Colonic mucosa (tissue), 4 donors: ENCODE measurements at regions not wholly inside any gene's neighbourhood (a gene's known extent, or its start where the extent isn't known, plus 50 kb on each side); places are given as distances from the start of the nearest gene placed in this dataset.
"Not testable (repeated sequence)": the region's sequence is repeated elsewhere in the genome, so short reads cannot be mapped to it uniquely, and the experiment has no call there.

Source experiments
- DNase-seq: peaks from one replicate; pipeline ENCODE4 v3.0.0-alpha.2; 2020
- H3K27ac ChIP-seq: fragments of 200-600 bp; one replicate; pipeline ENCODE4 v1.8.0; 2021
- H3K27me3 ChIP-seq: fragments of 200-600 bp; one replicate; pipeline ENCODE4 v1.8.0; 2021
- H3K36me3 ChIP-seq: fragments of 200-600 bp; one replicate; pipeline ENCODE4 v1.8.0; 2021
- H3K4me1 ChIP-seq: fragments of 200-600 bp; one replicate; pipeline ENCODE4 v1.8.0; 2021; ENCODE audit warnings: mild to moderate bottlenecking
- H3K4me3 ChIP-seq: fragments of 200-600 bp; one replicate; pipeline ENCODE4 v1.8.0; 2021
- H3K9ac ChIP-seq, 2 donors: one replicate each; pipeline ENCODE4 v1.7.0; 2013; ENCODE audit warnings: control low read depth in 2 of 2, low read depth in 2 of 2, low read length in 2 of 2
- H3K9me3 ChIP-seq: fragments of 200-600 bp; one replicate; pipeline ENCODE4 v1.8.0; 2021
- intact Hi-C: fragments of 100-400 bp; cut with DNase I; formaldehyde crosslinking; loops from one replicate; pipeline ENCODE4 v1.14.1; 2022
- TF ChIP-seq, protein P1 (sequence below): fragments of 200-600 bp; IDR thresholded peaks from one replicate; pipeline ENCODE4 v1.8.0; 2022; ENCODE audit warnings: antibody characterized with exemption, mild to moderate bottlenecking
- donor health status: healthy.
- donor health status: DM: no; HTN: no; CAD: no.
- donor health status: DM: no; HTN: no; CAD: no.

DNA sequence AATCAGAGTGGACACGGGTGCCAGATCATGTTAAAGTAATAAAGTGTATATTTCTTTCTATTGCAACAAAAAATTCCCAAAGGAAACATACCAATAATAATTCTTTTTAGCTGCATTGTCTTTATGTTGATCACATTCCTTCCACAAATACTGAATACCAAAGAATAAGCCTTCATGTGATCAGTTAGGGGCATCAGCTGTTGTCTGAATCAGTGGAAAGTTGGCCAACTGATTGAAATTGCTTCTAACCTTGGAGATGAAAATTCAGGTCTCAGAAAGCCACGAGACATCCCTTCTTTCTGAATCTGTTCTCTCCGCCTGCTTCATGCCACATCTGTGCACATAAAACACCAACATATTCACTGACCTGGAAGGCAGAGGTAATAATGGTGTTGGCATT, 785.2 kb downstream of the KCNA4 start:
- no peak overlapping the region for H3K27ac ChIP-seq
- H3K4me1 ChIP-seq, result no peaks in the 10 kb centered on the region
- H3K4me3 ChIP-seq, result no peak overlapping the region
- H3K27me3 ChIP-seq, result no peaks in the 10 kb centered on the region
- no peaks in the 10 kb centered on the region for H3K36me3 ChIP-seq
- no peak for DNase-seq
- TF ChIP-seq, protein P1, sequence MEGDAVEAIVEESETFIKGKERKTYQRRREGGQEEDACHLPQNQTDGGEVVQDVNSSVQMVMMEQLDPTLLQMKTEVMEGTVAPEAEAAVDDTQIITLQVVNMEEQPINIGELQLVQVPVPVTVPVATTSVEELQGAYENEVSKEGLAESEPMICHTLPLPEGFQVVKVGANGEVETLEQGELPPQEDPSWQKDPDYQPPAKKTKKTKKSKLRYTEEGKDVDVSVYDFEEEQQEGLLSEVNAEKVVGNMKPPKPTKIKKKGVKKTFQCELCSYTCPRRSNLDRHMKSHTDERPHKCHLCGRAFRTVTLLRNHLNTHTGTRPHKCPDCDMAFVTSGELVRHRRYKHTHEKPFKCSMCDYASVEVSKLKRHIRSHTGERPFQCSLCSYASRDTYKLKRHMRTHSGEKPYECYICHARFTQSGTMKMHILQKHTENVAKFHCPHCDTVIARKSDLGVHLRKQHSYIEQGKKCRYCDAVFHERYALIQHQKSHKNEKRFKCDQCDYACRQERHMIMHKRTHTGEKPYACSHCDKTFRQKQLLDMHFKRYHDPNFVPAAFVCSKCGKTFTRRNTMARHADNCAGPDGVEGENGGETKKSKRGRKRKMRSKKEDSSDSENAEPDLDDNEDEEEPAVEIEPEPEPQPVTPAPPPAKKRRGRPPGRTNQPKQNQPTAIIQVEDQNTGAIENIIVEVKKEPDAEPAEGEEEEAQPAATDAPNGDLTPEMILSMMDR, result no peak
- intact Hi-C loops, result no loop called here
- H3K9ac ChIP-seq, result no peak overlapping the region
- H3K9me3 ChIP-seq, result no peaks in the 10 kb centered on the region

DNA sequence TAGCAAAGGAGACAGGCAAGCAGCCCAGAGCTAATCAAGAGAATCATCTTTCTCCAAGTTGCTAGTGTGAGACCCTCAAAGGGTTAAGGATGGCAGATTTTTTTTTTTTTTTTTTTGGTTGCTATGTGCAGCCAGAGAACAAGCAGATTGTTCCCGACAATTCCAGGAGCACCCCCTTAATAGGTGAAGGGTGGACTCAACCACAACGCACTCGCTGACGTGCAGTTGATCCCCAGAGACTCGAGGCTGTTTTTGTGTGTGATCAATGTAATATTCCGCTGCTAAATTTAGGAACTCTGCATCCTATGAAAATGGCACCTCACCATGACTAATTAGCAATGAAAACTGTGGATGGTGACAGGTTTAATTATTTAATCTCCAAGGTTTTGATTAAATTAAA, 789.0 kb downstream of the KCNA4 start:
- Histone ChIP-seq H3K4me3 (no peak overlapping the region), H3K9me3 (no peaks in the 10 kb centered on the region), H3K4me1 (no peaks in the 10 kb centered on the region), H3K36me3 (no peaks in the 10 kb centered on the region), H3K9ac (no peak overlapping the region), H3K27me3 (no peaks in the 10 kb centered on the region), H3K27ac (no peak overlapping the region)
- TF ChIP-seq, protein P1, result no peak
- no peak for DNase-seq
- intact Hi-C loops, result no loop called here

DNA sequence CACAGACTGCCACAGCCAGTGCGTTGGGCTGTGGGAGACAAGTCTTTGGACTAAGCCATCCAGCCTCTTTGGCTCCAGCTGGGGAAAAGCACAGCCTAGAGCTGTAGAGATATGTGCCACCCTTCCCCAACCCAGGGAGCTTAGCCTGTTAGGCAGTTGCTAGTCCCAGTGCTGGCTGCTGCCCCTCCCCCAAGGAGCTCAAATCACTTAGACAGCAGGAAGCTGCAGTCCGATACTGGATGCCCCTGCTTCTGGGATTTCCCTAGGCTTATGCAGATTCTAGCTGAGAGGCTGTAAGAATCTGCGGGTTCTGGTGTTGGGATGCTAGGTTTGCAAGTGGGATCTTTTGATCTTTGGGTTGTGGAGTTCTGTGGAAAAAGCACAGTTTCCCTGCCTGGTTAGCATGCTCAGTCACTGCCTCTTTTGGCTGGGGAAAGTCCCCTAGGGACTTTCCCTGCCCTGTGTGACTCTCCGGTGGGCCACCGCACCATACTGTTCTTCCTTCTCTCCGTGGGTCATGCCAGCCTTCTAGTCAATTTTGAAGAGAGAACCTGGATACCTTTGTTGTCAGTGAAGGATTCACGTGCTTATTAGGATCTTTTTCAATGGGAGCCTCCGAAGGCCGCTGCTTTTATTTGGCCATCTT, 792.0 kb downstream of the KCNA4 start:
- Histone ChIP-seq H3K4me1 (no peaks in the 10 kb centered on the region), H3K27ac (no peak overlapping the region), H3K4me3 (no peak overlapping the region), H3K27me3 (no peaks in the 10 kb centered on the region), H3K9ac (no peak overlapping the region), H3K9me3 (no peaks in the 10 kb centered on the region), H3K36me3 (no peaks in the 10 kb centered on the region)
- intact Hi-C loops, result no loop called here
- DNase-seq, result no peak
- TF ChIP-seq, protein P1, result no peak

- H3K9me3 ChIP-seq, H3K27me3 ChIP-seq, H3K9ac ChIP-seq, H3K36me3 ChIP-seq, DNase-seq, H3K4me1 ChIP-seq, H3K4me3 ChIP-seq, intact Hi-C loops, H3K27ac ChIP-seq: not testable (repeated sequence)
Observed at GRCh38 chr11:29219531-29219930, 797.3 kb downstream of the KCNA4 start.

GRCh38 chr11:29217901-29218300, 798.9 kb downstream of the KCNA4 start:
- intact Hi-C loops, result no loop called here
- H3K36me3 ChIP-seq, result no peaks in the 10 kb centered on the region
- TF ChIP-seq, protein P1, result no peak
- no peaks in the 10 kb centered on the region for H3K27me3 ChIP-seq
- no peak overlapping the region for H3K9ac ChIP-seq
- no peak for DNase-seq
- H3K9me3 ChIP-seq, result no peaks in the 10 kb centered on the region
- H3K4me3 ChIP-seq, result no peak overlapping the region
- H3K27ac ChIP-seq, result no peak overlapping the region
- H3K4me1 ChIP-seq, result no peaks in the 10 kb centered on the region

DNA sequence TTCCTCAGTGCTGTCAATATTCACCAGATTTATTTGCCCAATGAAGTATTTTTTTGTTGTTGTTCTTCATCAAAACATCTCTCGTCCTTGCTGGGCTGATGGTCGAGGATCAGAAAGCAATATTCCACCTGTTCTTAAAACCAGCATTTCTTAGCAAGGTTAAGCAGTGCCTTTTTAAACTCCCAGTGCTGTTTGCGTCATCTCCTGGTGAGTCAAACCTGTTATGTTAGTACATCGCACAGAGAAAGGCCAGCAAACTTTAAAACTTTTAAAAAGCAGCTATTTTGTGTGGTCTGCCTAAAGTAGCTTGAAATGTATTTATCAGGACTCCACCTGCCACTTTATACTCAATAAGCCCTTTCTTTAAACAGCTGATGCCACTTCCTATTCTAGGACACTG, 802.0 kb downstream of the KCNA4 start:
- H3K9me3 ChIP-seq, result no peaks in the 10 kb centered on the region
- TF ChIP-seq, protein P1, result no peak

More for the DNA sequence above, 802.0 kb downstream of the KCNA4 start:
- Histone ChIP-seq H3K36me3 (no peaks in the 10 kb centered on the region), H3K27ac (no peak overlapping the region), H3K4me3 (no peak overlapping the region), H3K4me1 (no peaks in the 10 kb centered on the region), H3K9ac (no peak overlapping the region), H3K27me3 (no peaks in the 10 kb centered on the region)
- intact Hi-C loops, result no loop called here
- no peak for DNase-seq
